ENCODE measurements at regions not wholly inside any gene's neighbourhood (a gene's known extent, or its start where the extent isn't known, plus 50 kb on each side); places are given as distances from the start of the nearest gene placed in this dataset.

- no peaks in the 10 kb centered on the region for H3K27me3 ChIP-seq (ENCODE audit: low read depth)
- in situ Hi-C loops (cut with MboI; ENCODE audit: low sequenced_read_pairs) = no loop called here
These were observed 363.4 kb upstream of the ZNF608 start for GRCh38 chr5:125109816-125110215.

GRCh38 chr5:125112196-125112595 lies 365.8 kb upstream of the ZNF608 start:
- Histone ChIP-seq H3K36me3 (replicated peaks) (no peaks in the 10 kb centered on the region), H3K4me3 (no peak overlapping the region), H3K27me3 (ENCODE audit: low read depth) (no peaks in the 10 kb centered on the region), H3K9me3 (no peaks in the 10 kb centered on the region), H3K4me1 (no peaks in the 10 kb centered on the region)
- in situ Hi-C loops (cut with MboI; ENCODE audit: low sequenced_read_pairs) = no loop called here
- DNase-seq (ENCODE audit: low spot score in 2 of 2) = no peak

More at GRCh38 chr5:125109816-125110215, 363.4 kb upstream of the ZNF608 start:
- Histone ChIP-seq H3K4me1 (no peaks in the 10 kb centered on the region), H3K9me3 (no peaks in the 10 kb centered on the region), H3K4me3 (no peak overlapping the region), H3K36me3 (replicated peaks) (no peaks in the 10 kb centered on the region)
- no peak for DNase-seq (ENCODE audit: low spot score in 2 of 2)

- no peaks in the 10 kb centered on the region for H3K36me3 ChIP-seq (replicated peaks)
- H3K4me3 ChIP-seq = no peak overlapping the region
- in situ Hi-C loops (cut with MboI; ENCODE audit: low sequenced_read_pairs) = no loop called here
- H3K9me3 ChIP-seq = no peaks in the 10 kb centered on the region
- no peaks in the 10 kb centered on the region for H3K4me1 ChIP-seq
- DNase-seq (ENCODE audit: low spot score in 2 of 2) = no peak
- no peaks in the 10 kb centered on the region for H3K27me3 ChIP-seq (ENCODE audit: low read depth)
These were observed 366.9 kb upstream of the ZNF608 start for GRCh38 chr5:125113328-125113727.

GRCh38 chr5:125115195-125115525 lies 368.7 kb upstream of the ZNF608 start:
- Histone ChIP-seq H3K36me3 (replicated peaks) (no peaks in the 10 kb centered on the region), H3K4me3 (no peak overlapping the region), H3K27me3 (ENCODE audit: low read depth) (no peaks in the 10 kb centered on the region), H3K9me3 (no peaks in the 10 kb centered on the region), H3K4me1 (no peaks in the 10 kb centered on the region)
- in situ Hi-C loops (cut with MboI; ENCODE audit: low sequenced_read_pairs) = no loop called here
- DNase-seq (ENCODE audit: low spot score in 2 of 2) = no peak

GRCh38 chr5:125117566-125117965 lies 371.1 kb upstream of the ZNF608 start:
- Histone ChIP-seq H3K27me3 (ENCODE audit: low read depth) (no peaks in the 10 kb centered on the region), H3K36me3 (replicated peaks) (no peaks in the 10 kb centered on the region), H3K9me3 (no peaks in the 10 kb centered on the region), H3K4me3 (no peak overlapping the region), H3K4me1 (no peaks in the 10 kb centered on the region)
- in situ Hi-C loops (cut with MboI; ENCODE audit: low sequenced_read_pairs) = no loop called here
- DNase-seq (ENCODE audit: low spot score in 2 of 2) = no peak

- in situ Hi-C loops (cut with MboI; ENCODE audit: low sequenced_read_pairs) = no loop called here
- DNase-seq (ENCODE audit: low spot score in 2 of 2) = no peak
- Histone ChIP-seq H3K4me1 (no peaks in the 10 kb centered on the region), H3K9me3 (no peaks in the 10 kb centered on the region), H3K4me3 (no peak overlapping the region), H3K36me3 (replicated peaks) (no peaks in the 10 kb centered on the region), H3K27me3 (ENCODE audit: low read depth) (no peaks in the 10 kb centered on the region)
These were observed 373.6 kb upstream of the ZNF608 start for GRCh38 chr5:125120012-125120411.

- in situ Hi-C loops (cut with MboI; ENCODE audit: low sequenced_read_pairs) = no loop called here
- Histone ChIP-seq H3K9me3 (no peaks in the 10 kb centered on the region), H3K4me1 (no peaks in the 10 kb centered on the region), H3K27me3 (ENCODE audit: low read depth) (no peaks in the 10 kb centered on the region), H3K4me3 (no peak overlapping the region), H3K36me3 (replicated peaks) (no peaks in the 10 kb centered on the region)
- DNase-seq (ENCODE audit: low spot score in 2 of 2) = no peak
These were observed 378.8 kb upstream of the ZNF608 start for GRCh38 chr5:125125031-125125823.

- H3K27me3 ChIP-seq (ENCODE audit: low read depth) = no peaks in the 10 kb centered on the region
- no peaks in the 10 kb centered on the region for H3K4me1 ChIP-seq
- no peak for DNase-seq (ENCODE audit: low spot score in 2 of 2)
- H3K9me3 ChIP-seq = no peaks in the 10 kb centered on the region
- no peak overlapping the region for H3K4me3 ChIP-seq
- H3K36me3 ChIP-seq (replicated peaks) = no peaks in the 10 kb centered on the region
- in situ Hi-C loops (cut with MboI; ENCODE audit: low sequenced_read_pairs) = no loop called here
These were observed 379.6 kb upstream of the ZNF608 start for GRCh38 chr5:125126050-125126449.

GRCh38 chr5:125129151-125129806 lies 382.8 kb upstream of the ZNF608 start:
- in situ Hi-C loops (cut with MboI; ENCODE audit: low sequenced_read_pairs) = no loop called here
- DNase-seq (ENCODE audit: low spot score in 2 of 2) = no peak
- Histone ChIP-seq H3K4me1 (peaks cover 1% of the 10 kb centered on the region), H3K27me3 (ENCODE audit: low read depth) (no peaks in the 10 kb centered on the region), H3K4me3 (no peak overlapping the region), H3K9me3 (no peaks in the 10 kb centered on the region), H3K36me3 (replicated peaks) (no peaks in the 10 kb centered on the region)

GRCh38 chr5:125130591-125130990 lies 384.2 kb upstream of the ZNF608 start:
- H3K9me3 ChIP-seq = no peaks in the 10 kb centered on the region
- no peaks in the 10 kb centered on the region for H3K36me3 ChIP-seq (replicated peaks)
- H3K4me3 ChIP-seq = no peak overlapping the region
- H3K4me1 ChIP-seq = peaks cover 14% of the 10 kb centered on the region
- in situ Hi-C loops (cut with MboI; ENCODE audit: low sequenced_read_pairs) = no loop called here
- no peaks in the 10 kb centered on the region for H3K27me3 ChIP-seq (ENCODE audit: low read depth)
- DNase-seq (ENCODE audit: low spot score in 2 of 2) = no peak

- no peaks in the 10 kb centered on the region for H3K36me3 ChIP-seq (replicated peaks)
These were observed 388.0 kb upstream of the ZNF608 start for GRCh38 chr5:125134216-125135081.

GRCh38 chr5:125137535-125137934 lies 391.1 kb upstream of the ZNF608 start:
- Histone ChIP-seq H3K36me3 (replicated peaks) (no peaks in the 10 kb centered on the region), H3K27me3 (ENCODE audit: low read depth) (no peaks in the 10 kb centered on the region), H3K4me1 (peaks cover 14% of the 10 kb centered on the region), H3K9me3 (no peaks in the 10 kb centered on the region), H3K4me3 (no peak overlapping the region)
- in situ Hi-C loops (cut with MboI; ENCODE audit: low sequenced_read_pairs) = no loop called here
- no peak for DNase-seq (ENCODE audit: low spot score in 2 of 2)

More at GRCh38 chr5:125134216-125135081, 388.0 kb upstream of the ZNF608 start:
- H3K9me3 ChIP-seq = no peaks in the 10 kb centered on the region
- peaks cover 14% of the 10 kb centered on the region for H3K4me1 ChIP-seq
- no peak overlapping the region for H3K4me3 ChIP-seq
- no peaks in the 10 kb centered on the region for H3K27me3 ChIP-seq (ENCODE audit: low read depth)
- peak in 1 of 2 experiments; percentile 39 for DNase-seq (ENCODE audit: low spot score in 2 of 2)
- in situ Hi-C loops (cut with MboI; ENCODE audit: low sequenced_read_pairs) = no loop called here

GRCh38 chr5:125138266-125138665 lies 391.8 kb upstream of the ZNF608 start:
- in situ Hi-C loops (cut with MboI; ENCODE audit: low sequenced_read_pairs) = no loop called here

GRCh38 chr5:125139590-125139989 lies 393.2 kb upstream of the ZNF608 start:
- no peaks in the 10 kb centered on the region for H3K36me3 ChIP-seq (replicated peaks)
- no peaks in the 10 kb centered on the region for H3K27me3 ChIP-seq (ENCODE audit: low read depth)
- no peaks in the 10 kb centered on the region for H3K9me3 ChIP-seq
- in situ Hi-C loops (cut with MboI; ENCODE audit: low sequenced_read_pairs) = no loop called here
- no peak for DNase-seq (ENCODE audit: low spot score in 2 of 2)
- H3K4me1 ChIP-seq = peaks cover 10% of the 10 kb centered on the region
- no peak overlapping the region for H3K4me3 ChIP-seq

More at GRCh38 chr5:125138266-125138665, 391.8 kb upstream of the ZNF608 start:
- H3K9me3 ChIP-seq = no peaks in the 10 kb centered on the region
- no peak overlapping the region for H3K4me3 ChIP-seq
- peaks cover 14% of the 10 kb centered on the region for H3K4me1 ChIP-seq
- DNase-seq (ENCODE audit: low spot score in 2 of 2) = no peak
- no peaks in the 10 kb centered on the region for H3K36me3 ChIP-seq (replicated peaks)
- no peaks in the 10 kb centered on the region for H3K27me3 ChIP-seq (ENCODE audit: low read depth)

Measured in HAP-1 (cell line).